ENCODE measurements at regions not wholly inside any gene's neighbourhood (a gene's known extent, or its start where the extent isn't known, plus 50 kb on each side); places are given as distances from the start of the nearest gene placed in this dataset.

DNA sequence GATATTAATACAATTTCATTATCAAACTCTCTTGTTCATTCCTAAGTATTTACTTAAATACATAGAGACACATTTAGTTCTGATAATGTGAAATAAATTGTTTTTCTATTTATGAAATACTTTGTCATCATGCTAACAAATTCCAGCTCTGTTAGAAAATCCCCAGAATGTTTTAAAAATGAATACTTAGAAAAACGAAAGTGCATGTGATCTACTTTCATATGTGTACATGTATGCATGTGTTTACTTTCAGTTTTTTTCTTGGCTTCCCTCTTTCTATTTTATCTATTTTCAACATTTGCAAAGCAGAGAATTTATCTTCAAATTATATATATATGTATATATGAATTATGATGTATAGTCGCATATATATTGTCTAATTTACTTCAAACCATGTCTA lies 1110.0 kb upstream of the PCDH20 start:
- 64 to 86% methylated on average over 2 of the region's 2 CpGs for WGBS, 2 donors (ENCODE audit: low coverage in 1 of 2)
- Histone ChIP-seq H3K27ac (no peak overlapping the region), H3K4me3 (no peak overlapping the region), H3K27me3 (no peaks in the 10 kb centered on the region), H3K9me3 (no peaks in the 10 kb centered on the region), H3K36me3 (no peaks in the 10 kb centered on the region), H3K4me1 (no peaks in the 10 kb centered on the region)
- TF ChIP-seq POLR2AphosphoS5 (IDR thresholded peaks at IDR 0.05) (no peak), POLR2A (IDR thresholded peaks at IDR 0.05) (no peak), EP300 (IDR thresholded peaks at IDR 0.05) (no peak), CTCF (IDR thresholded peaks at IDR 0.05) (no peak)
- no peak for ATAC-seq

DNA sequence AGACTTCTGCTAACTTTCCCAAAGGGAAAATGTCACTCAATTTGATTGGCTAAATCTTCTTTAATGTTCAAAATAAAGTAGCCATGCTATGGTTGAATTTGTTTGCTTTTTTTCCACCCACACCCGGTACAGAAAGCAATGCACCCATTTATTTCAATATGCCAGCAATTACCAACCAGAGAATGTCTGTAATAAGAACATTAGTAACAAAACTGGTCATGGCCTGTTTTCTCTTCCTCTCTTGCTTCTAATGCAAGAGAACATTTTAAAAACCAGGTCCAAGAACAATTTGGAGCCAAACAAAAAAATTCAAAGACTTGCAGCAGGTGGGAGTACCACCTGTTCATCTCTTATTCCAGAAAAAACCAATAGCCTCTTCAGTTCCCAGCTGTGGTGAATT lies 1108.8 kb upstream of the PCDH20 start:
- Histone ChIP-seq H3K9me3 (no peaks in the 10 kb centered on the region), H3K4me3 (no peak overlapping the region), H3K27me3 (no peaks in the 10 kb centered on the region), H3K36me3 (no peaks in the 10 kb centered on the region), H3K4me1 (no peaks in the 10 kb centered on the region), H3K27ac (no peak overlapping the region)
- no peak for ATAC-seq
- WGBS, 2 donors (ENCODE audit: low coverage in 1 of 2) = 67 to 78% methylated on average over 1 of the region's 1 CpG
- TF ChIP-seq EP300 (IDR thresholded peaks at IDR 0.05) (no peak), CTCF (IDR thresholded peaks at IDR 0.05) (no peak), POLR2AphosphoS5 (IDR thresholded peaks at IDR 0.05) (no peak), POLR2A (IDR thresholded peaks at IDR 0.05) (no peak)

DNA sequence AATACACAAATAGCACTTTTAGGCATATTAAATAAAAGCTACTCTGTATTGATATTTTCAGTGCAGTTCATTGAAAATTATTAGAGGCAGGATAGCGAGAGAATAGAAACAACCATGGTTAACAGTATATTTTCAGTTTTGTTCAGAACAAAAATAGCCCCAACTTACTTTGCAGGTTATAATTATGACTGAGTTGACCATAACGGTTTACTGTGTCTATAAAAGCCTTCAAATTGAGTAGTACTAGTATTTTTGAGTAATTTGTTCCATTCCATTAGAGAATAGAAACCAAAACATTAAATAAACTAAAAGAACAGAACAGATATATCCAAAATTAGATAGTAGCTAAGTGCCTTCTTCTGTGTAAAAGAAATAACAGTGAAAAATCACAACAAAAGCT lies 1108.4 kb upstream of the PCDH20 start:
- no peak overlapping the region for H3K27ac ChIP-seq
- H3K9me3 ChIP-seq = no peaks in the 10 kb centered on the region
- H3K36me3 ChIP-seq = no peaks in the 10 kb centered on the region
- H3K4me3 ChIP-seq = no peak overlapping the region
- no peak for TF ChIP-seq POLR2AphosphoS5 (IDR thresholded peaks at IDR 0.05)
- no peak for TF ChIP-seq POLR2A (IDR thresholded peaks at IDR 0.05)
- TF ChIP-seq EP300 (IDR thresholded peaks at IDR 0.05) = no peak
- no peak for TF ChIP-seq CTCF (IDR thresholded peaks at IDR 0.05)
- ATAC-seq = no peak
- H3K27me3 ChIP-seq = no peaks in the 10 kb centered on the region
- 67 to 78% methylated on average over 2 of the region's 2 CpGs for WGBS, 2 donors (ENCODE audit: low coverage in 1 of 2)
- H3K4me1 ChIP-seq = no peaks in the 10 kb centered on the region

GRCh38 chr13:62512194-62513141 lies 1096.8 kb upstream of the PCDH20 start:
- Histone ChIP-seq H3K4me3 (no peak overlapping the region), H3K4me1 (no peaks in the 10 kb centered on the region), H3K27me3 (no peaks in the 10 kb centered on the region), H3K9me3 (no peaks in the 10 kb centered on the region), H3K36me3 (no peaks in the 10 kb centered on the region), H3K27ac (no peak overlapping the region)
- 18 to 39% methylated on average over 3 to 4 of the region's 7 CpGs for WGBS, 2 donors (ENCODE audit: low coverage in 1 of 2)
- ATAC-seq = no peak
- TF ChIP-seq CTCF (IDR thresholded peaks at IDR 0.05) = peak in 1 of 4 experiments; percentile 40
- TF ChIP-seq EP300 (IDR thresholded peaks at IDR 0.05) = no peak

All from gastroesophageal sphincter (tissue), 4 donors.